ENCODE measurements at regions not wholly inside any gene's neighbourhood (a gene's known extent, or its start where the extent isn't known, plus 50 kb on each side); places are given as distances from the start of the nearest gene placed in this dataset.

- TF ChIP-seq, protein P1, sequence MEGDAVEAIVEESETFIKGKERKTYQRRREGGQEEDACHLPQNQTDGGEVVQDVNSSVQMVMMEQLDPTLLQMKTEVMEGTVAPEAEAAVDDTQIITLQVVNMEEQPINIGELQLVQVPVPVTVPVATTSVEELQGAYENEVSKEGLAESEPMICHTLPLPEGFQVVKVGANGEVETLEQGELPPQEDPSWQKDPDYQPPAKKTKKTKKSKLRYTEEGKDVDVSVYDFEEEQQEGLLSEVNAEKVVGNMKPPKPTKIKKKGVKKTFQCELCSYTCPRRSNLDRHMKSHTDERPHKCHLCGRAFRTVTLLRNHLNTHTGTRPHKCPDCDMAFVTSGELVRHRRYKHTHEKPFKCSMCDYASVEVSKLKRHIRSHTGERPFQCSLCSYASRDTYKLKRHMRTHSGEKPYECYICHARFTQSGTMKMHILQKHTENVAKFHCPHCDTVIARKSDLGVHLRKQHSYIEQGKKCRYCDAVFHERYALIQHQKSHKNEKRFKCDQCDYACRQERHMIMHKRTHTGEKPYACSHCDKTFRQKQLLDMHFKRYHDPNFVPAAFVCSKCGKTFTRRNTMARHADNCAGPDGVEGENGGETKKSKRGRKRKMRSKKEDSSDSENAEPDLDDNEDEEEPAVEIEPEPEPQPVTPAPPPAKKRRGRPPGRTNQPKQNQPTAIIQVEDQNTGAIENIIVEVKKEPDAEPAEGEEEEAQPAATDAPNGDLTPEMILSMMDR (IDR thresholded peaks at IDR 0.05): no peak
- TF ChIP-seq POLR2A (IDR thresholded peaks at IDR 0.05) (no peak), EP300 (IDR thresholded peaks at IDR 0.05) (no peak)
Measured at GRCh38 chr2:41902897-41903296, 144.9 kb upstream of the PKDCC start.
